C4-2B (cell line): ENCODE measurements at regions not wholly inside any gene's neighbourhood (a gene's known extent, or its start where the extent isn't known, plus 50 kb on each side); places are given as distances from the start of the nearest gene placed in this dataset.

Experiments
- ZFX ChIP-seq: fragments of 450-650 bp; IDR thresholded peaks from 2 replicates; pipeline ENCODE4 v1.6.1; 2017
- TF ChIP-seq, protein P1 (sequence below): fragments of 450-650 bp; conservative IDR thresholded peaks from 2 replicates; pipeline ENCODE4 v1.5.1; 2017; ENCODE audit warnings: mild to moderate bottlenecking

DNA sequence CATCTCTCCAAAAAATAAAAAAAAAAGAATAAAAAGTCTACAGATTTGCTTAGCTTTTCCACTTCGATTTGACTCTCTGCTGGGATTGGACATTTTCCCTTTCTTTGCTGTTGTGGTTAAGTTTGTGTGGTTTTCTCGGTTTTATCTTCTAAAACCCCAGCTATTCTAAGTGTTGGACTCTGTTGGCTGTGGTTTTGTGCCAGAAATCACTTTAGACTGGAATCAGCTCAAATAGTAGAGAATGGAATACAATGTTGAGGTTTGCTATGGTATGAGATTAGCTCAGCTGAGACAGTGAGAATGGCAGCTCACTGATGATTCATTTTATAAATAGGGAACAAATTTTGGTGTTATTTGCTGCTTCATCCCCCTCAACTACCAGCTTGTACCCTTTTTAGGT, 116.0 kb downstream of the BUB3 start:
- TF ChIP-seq, protein P1, sequence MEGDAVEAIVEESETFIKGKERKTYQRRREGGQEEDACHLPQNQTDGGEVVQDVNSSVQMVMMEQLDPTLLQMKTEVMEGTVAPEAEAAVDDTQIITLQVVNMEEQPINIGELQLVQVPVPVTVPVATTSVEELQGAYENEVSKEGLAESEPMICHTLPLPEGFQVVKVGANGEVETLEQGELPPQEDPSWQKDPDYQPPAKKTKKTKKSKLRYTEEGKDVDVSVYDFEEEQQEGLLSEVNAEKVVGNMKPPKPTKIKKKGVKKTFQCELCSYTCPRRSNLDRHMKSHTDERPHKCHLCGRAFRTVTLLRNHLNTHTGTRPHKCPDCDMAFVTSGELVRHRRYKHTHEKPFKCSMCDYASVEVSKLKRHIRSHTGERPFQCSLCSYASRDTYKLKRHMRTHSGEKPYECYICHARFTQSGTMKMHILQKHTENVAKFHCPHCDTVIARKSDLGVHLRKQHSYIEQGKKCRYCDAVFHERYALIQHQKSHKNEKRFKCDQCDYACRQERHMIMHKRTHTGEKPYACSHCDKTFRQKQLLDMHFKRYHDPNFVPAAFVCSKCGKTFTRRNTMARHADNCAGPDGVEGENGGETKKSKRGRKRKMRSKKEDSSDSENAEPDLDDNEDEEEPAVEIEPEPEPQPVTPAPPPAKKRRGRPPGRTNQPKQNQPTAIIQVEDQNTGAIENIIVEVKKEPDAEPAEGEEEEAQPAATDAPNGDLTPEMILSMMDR, result no peak
- TF ChIP-seq ZFX, result no peak
